Gastroesophageal sphincter (tissue), 4 donors: ENCODE measurements at regions not wholly inside any gene's neighbourhood (a gene's known extent, or its start where the extent isn't known, plus 50 kb on each side); places are given as distances from the start of the nearest gene placed in this dataset.
A peak's percentile ranks its signal among the peaks of the same experiment; 100 is the strongest.
"Not testable (repeated sequence)": the region's sequence is repeated elsewhere in the genome, so short reads cannot be mapped to it uniquely, and the experiment has no call there.

Source experiments
- ATAC-seq: fragments of 150-250 bp; one replicate; pipeline ENCODE4 v1.9.1; 2016; ENCODE audit warnings: mild to moderate bottlenecking, moderate library complexity
- H3K27ac ChIP-seq, 4 donors: fragments of 200-600 bp; sonication (generic) in 3 of 4; 1 replicate in 3 of 4; 2 replicates in 1 of 4; pipeline ENCODE4 v1.5.1; 2016 to 2019
- H3K27me3 ChIP-seq: fragments of 200-600 bp; sonication (generic); one replicate; pipeline ENCODE4 v1.5.1; 2019
- H3K36me3 ChIP-seq, 2 donors: fragments of 200-600 bp; sonication (generic); one replicate each; pipeline ENCODE4 v1.5.1; 2019; ENCODE audit warnings: control low read depth in 1 of 2
- H3K4me1 ChIP-seq, 3 donors: fragments of 200-600 bp; sonication (generic); 1 replicate in 2 of 3; 2 replicates in 1 of 3; pipeline ENCODE4 v1.5.1; 2016 to 2019; ENCODE audit warnings: control low read depth in 2 of 3
- H3K4me3 ChIP-seq, 2 donors: fragments of 200-600 bp; sonication (generic); one replicate each; pipeline ENCODE4 v1.5.1; 2019; ENCODE audit warnings: mild to moderate bottlenecking in 1 of 2, moderate library complexity in 1 of 2
- H3K9me3 ChIP-seq, 3 donors: fragments of 200-600 bp; sonication (generic); one replicate each; pipeline ENCODE4 v1.5.1; 2017 to 2019; ENCODE audit warnings: control low read depth in 2 of 3
- CTCF ChIP-seq, 4 experiments: fragments of 200-600 bp in 2 of 4; fragments of 450-650 bp in 2 of 4; sonication (generic) in 1 of 4; IDR thresholded peaks; one replicate each; pipeline ENCODE4 v1.5.1; 2017 to 2019; ENCODE audit warnings: antibody characterized with exemption in 4 of 4, mild to moderate bottlenecking in 2 of 4, moderate library complexity in 2 of 4
- EP300 ChIP-seq: sonication (generic); formaldehyde crosslinking; IDR thresholded peaks from one replicate; pipeline ENCODE4 v1.6.1; 2017; ENCODE audit warnings: antibody characterized with exemption, mild to moderate bottlenecking
- POLR2A ChIP-seq, 2 donors: fragments of 450-650 bp; IDR thresholded peaks; one replicate each; pipeline ENCODE4 v1.6.1; 2017; ENCODE audit warnings: antibody characterized with exemption in 2 of 2, mild to moderate bottlenecking in 2 of 2, moderate library complexity in 1 of 2
- POLR2AphosphoS5 ChIP-seq: sonication (generic); formaldehyde crosslinking; IDR thresholded peaks from one replicate; pipeline ENCODE4 v1.6.1; 2017; ENCODE audit warnings: antibody characterized with exemption
- WGBS, 2 donors: methylation state at CpG; one replicate each; pipeline ENCODE4 v1.1.5; 2018; ENCODE audit warnings: low coverage in 1 of 2; 5-methylcytosine and 5-hydroxymethylcytosine counted together

- WGBS, 2 donors, result 43 to 62% methylated on average over 5 to 6 of the region's 7 CpGs
- Histone ChIP-seq H3K9me3 (no peaks in the 10 kb centered on the region), H3K4me1 (no peaks in the 10 kb centered on the region), H3K27ac (no peak overlapping the region), H3K27me3 (no peaks in the 10 kb centered on the region), H3K36me3 (no peaks in the 10 kb centered on the region), H3K4me3 (no peak overlapping the region)
- no peak for TF ChIP-seq CTCF (IDR thresholded peaks at IDR 0.05)
- no peak for TF ChIP-seq EP300
- TF ChIP-seq POLR2AphosphoS5, result no peak
- TF ChIP-seq POLR2A (IDR thresholded peaks at IDR 0.05), result no peak
- ATAC-seq, result no peak
Measured at GRCh38 chrX:7606039-7606652, 236.8 kb upstream of the VCX start.

GRCh38 chrX:7603387-7603786, 239.6 kb upstream of the VCX start:
- 100% methylated on average over 1 of the region's 2 CpGs; no CpG with 5 or more reads in 1 of the 2 donors for WGBS, 2 donors
- no peaks in the 10 kb centered on the region for H3K27me3 ChIP-seq
- no peaks in the 10 kb centered on the region for H3K9me3 ChIP-seq

GRCh38 chrX:7596822-7597221, 246.1 kb upstream of the VCX start:
- H3K4me3 ChIP-seq, result no peak overlapping the region
- H3K27me3 ChIP-seq, result no peaks in the 10 kb centered on the region
- no peaks in the 10 kb centered on the region for H3K36me3 ChIP-seq
- H3K9me3 ChIP-seq, result no peaks in the 10 kb centered on the region
- 78 to 83% methylated on average over 1 to 2 of the region's 2 CpGs for WGBS, 2 donors
- no peaks in the 10 kb centered on the region for H3K4me1 ChIP-seq
- TF ChIP-seq POLR2AphosphoS5 (no peak), EP300 (no peak), POLR2A (IDR thresholded peaks at IDR 0.05) (no peak), CTCF (IDR thresholded peaks at IDR 0.05) (no peak)
- no peak overlapping the region for H3K27ac ChIP-seq
- no peak for ATAC-seq

More at GRCh38 chrX:7603387-7603786, 239.6 kb upstream of the VCX start:
- Histone ChIP-seq H3K27ac (no peak overlapping the region), H3K4me3 (no peak overlapping the region), H3K36me3 (no peaks in the 10 kb centered on the region), H3K4me1 (no peaks in the 10 kb centered on the region)
- TF ChIP-seq EP300 (no peak), POLR2A (IDR thresholded peaks at IDR 0.05) (no peak), POLR2AphosphoS5 (no peak), CTCF (IDR thresholded peaks at IDR 0.05) (no peak)
- no peak for ATAC-seq

- H3K4me1 ChIP-seq, H3K27ac ChIP-seq, H3K4me3 ChIP-seq, ATAC-seq, H3K36me3 ChIP-seq, H3K27me3 ChIP-seq, H3K9me3 ChIP-seq: not testable (repeated sequence)
- WGBS, 2 donors, result no CpG with 5 or more reads among the region's 28 CpGs
Measured at GRCh38 chrX:7593370-7593769, 249.6 kb upstream of the VCX start.

GRCh38 chrX:7586126-7586525, 256.8 kb upstream of the VCX start:
- 6 to 21% methylated on average over 2 of the region's 2 CpGs for WGBS, 2 donors
- Histone ChIP-seq H3K27me3 (no peaks in the 10 kb centered on the region), H3K4me3 (no peak overlapping the region), H3K9me3 (no peaks in the 10 kb centered on the region), H3K4me1 (no peaks in the 10 kb centered on the region), H3K27ac (no peak overlapping the region), H3K36me3 (no peaks in the 10 kb centered on the region)
- no peak for ATAC-seq
- peak in 1 of 4 experiments; percentile 28 for TF ChIP-seq CTCF (IDR thresholded peaks at IDR 0.05)
- no peak for TF ChIP-seq POLR2A (IDR thresholded peaks at IDR 0.05)
